ENCODE measurements at regions not wholly inside any gene's neighbourhood (a gene's known extent, or its start where the extent isn't known, plus 50 kb on each side); places are given as distances from the start of the nearest gene placed in this dataset.

- TF ChIP-seq CTCF (IDR thresholded peaks at IDR 0.05) (no peak), EZH2 (IDR thresholded peaks at IDR 0.05; ENCODE audit: borderline replicate concordance, insufficient read depth, low read depth, low read length, poor library complexity, severe bottlenecking) (no peak)
Measured at GRCh38 chr4:114217150-114217817, 237.8 kb upstream of the ARSJ start.
